Endothelial cell of umbilical vein (primary cell): ENCODE measurements at regions not wholly inside any gene's neighbourhood (a gene's known extent, or its start where the extent isn't known, plus 50 kb on each side); places are given as distances from the start of the nearest gene placed in this dataset.

Source experiments
- CTCF ChIP-seq, 2 donors: IDR thresholded peaks; 1 replicate in 1 of 2; 2 replicates in 1 of 2; pipeline ENCODE4 v1.5.1; 2011; ENCODE audit warnings: low read length in 2 of 2, mild to moderate bottlenecking in 2 of 2, moderate library complexity in 2 of 2, control low read depth in 1 of 2, inconsistent platforms in 1 of 2, low read depth in 1 of 2; ENCODE audit not compliant: insufficient read depth in 1 of 2; ENCODE audit errors: extremely low read depth in 1 of 2
- EZH2 ChIP-seq: IDR thresholded peaks from 2 replicates; pipeline ENCODE4 v1.6.1; 2012; ENCODE audit warnings: borderline replicate concordance, low read depth, mild to moderate bottlenecking, moderate library complexity, low read length, inconsistent platforms; ENCODE audit not compliant: severe bottlenecking
- JUN ChIP-seq: IDR thresholded peaks from 2 replicates; pipeline ENCODE4 v1.6.1; 2011; ENCODE audit warnings: borderline replicate concordance, low read depth; ENCODE audit not compliant: insufficient read length, insufficient read depth
- MAX ChIP-seq: IDR thresholded peaks from 2 replicates; pipeline ENCODE4 v1.6.1; 2011; ENCODE audit not compliant: insufficient read depth, insufficient read length
- MYC ChIP-seq: IDR thresholded peaks from one replicate; pipeline ENCODE4 v1.6.1; 2011; ENCODE audit warnings: mild to moderate bottlenecking, low read depth, low read length
- POLR2A ChIP-seq: IDR thresholded peaks from 2 replicates; pipeline ENCODE4 v1.6.1; 2012; ENCODE audit warnings: low read depth, mild to moderate bottlenecking, control low read depth, low read length
- POLR2AphosphoS5 ChIP-seq: IDR thresholded peaks from 2 replicates; pipeline ENCODE4 v1.6.1; 2012; ENCODE audit warnings: low read depth, mild to moderate bottlenecking, control low read depth, low read length, moderate library complexity; ENCODE audit not compliant: insufficient read depth

DNA sequence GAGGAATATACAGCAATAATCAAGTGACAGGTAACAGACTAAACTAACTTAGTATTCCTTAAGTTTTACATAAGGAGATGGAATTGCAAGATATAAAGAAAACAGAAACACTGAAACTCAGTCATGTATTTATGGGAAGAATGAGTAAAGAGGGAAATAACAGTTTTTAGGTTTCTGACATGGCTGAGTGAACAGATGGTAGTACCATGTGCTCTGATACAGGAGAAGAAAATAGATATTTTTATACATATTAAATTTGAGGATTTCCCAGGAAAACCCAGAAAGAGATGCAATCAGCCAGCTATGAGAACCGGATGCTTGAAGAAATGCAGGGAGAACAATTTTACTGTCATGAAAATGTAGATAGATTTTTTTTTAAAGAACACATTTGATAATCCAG lies 669.5 kb upstream of the GRM3 start:
- no peak for TF ChIP-seq CTCF (IDR thresholded peaks at IDR 0.05; ENCODE audit: extremely low read depth in 1 of 2, insufficient read depth in 1 of 2, low read depth in 1 of 2, low read length in 2 of 2)
- TF ChIP-seq EZH2, result no peak
- TF ChIP-seq POLR2AphosphoS5, result no peak
- no peak for TF ChIP-seq POLR2A
- no peak for TF ChIP-seq MYC
- TF ChIP-seq MAX, result no peak
- no peak for TF ChIP-seq JUN
